ENCODE measurements at regions not wholly inside any gene's neighbourhood (a gene's known extent, or its start where the extent isn't known, plus 50 kb on each side); places are given as distances from the start of the nearest gene placed in this dataset.
A peak's percentile ranks its signal among the peaks of the same experiment; 100 is the strongest.
"Not testable (repeated sequence)": the region's sequence is repeated elsewhere in the genome, so short reads cannot be mapped to it uniquely, and the experiment has no call there.

GRCh38 chr6:16925461-16925860 lies 164.2 kb upstream of the ATXN1 start:
- no peak for DNase-seq
- in situ Hi-C loops (cut with MboI; ENCODE audit: low pct_unique_long_range_greater_than_20kb, low sequenced_read_pairs): no loop called here

- in situ Hi-C loops (cut with MboI; ENCODE audit: low pct_unique_long_range_greater_than_20kb, low sequenced_read_pairs): no loop called here
- DNase-seq: no peak
These were observed 161.0 kb upstream of the ATXN1 start for GRCh38 chr6:16922282-16922681.

GRCh38 chr6:16921399-16922110 lies 160.3 kb upstream of the ATXN1 start:
- in situ Hi-C loops (cut with MboI; ENCODE audit: low pct_unique_long_range_greater_than_20kb, low sequenced_read_pairs): no loop called here
- no peak for DNase-seq

- DNase-seq: no peak
- in situ Hi-C loops (cut with MboI; ENCODE audit: low pct_unique_long_range_greater_than_20kb, low sequenced_read_pairs): no loop called here
These were observed 157.3 kb upstream of the ATXN1 start for GRCh38 chr6:16918586-16918985.

- in situ Hi-C loops (cut with MboI; ENCODE audit: low pct_unique_long_range_greater_than_20kb, low sequenced_read_pairs): no loop called here
- DNase-seq: no peak
These were observed 152.9 kb upstream of the ATXN1 start for GRCh38 chr6:16914184-16914583.

GRCh38 chr6:16912756-16913155 lies 151.5 kb upstream of the ATXN1 start:
- in situ Hi-C loops (cut with MboI; ENCODE audit: low pct_unique_long_range_greater_than_20kb, low sequenced_read_pairs): no loop called here
- DNase-seq: no peak

- no peak for DNase-seq
- in situ Hi-C loops (cut with MboI; ENCODE audit: low pct_unique_long_range_greater_than_20kb, low sequenced_read_pairs): no loop called here
These were observed 149.8 kb upstream of the ATXN1 start for GRCh38 chr6:16911088-16911487.

GRCh38 chr6:16909658-16910360 lies 148.5 kb upstream of the ATXN1 start:
- in situ Hi-C loops (cut with MboI; ENCODE audit: low pct_unique_long_range_greater_than_20kb, low sequenced_read_pairs): no loop called here
- no peak for DNase-seq

GRCh38 chr6:16907991-16908390 lies 146.7 kb upstream of the ATXN1 start:
- in situ Hi-C loops (cut with MboI; ENCODE audit: low pct_unique_long_range_greater_than_20kb, low sequenced_read_pairs): no loop called here
- DNase-seq: no peak

GRCh38 chr6:16904957-16905356 lies 143.7 kb upstream of the ATXN1 start:
- in situ Hi-C loops (cut with MboI; ENCODE audit: low pct_unique_long_range_greater_than_20kb, low sequenced_read_pairs): no loop called here
- no peak for DNase-seq

- DNase-seq: peak; percentile 4
- in situ Hi-C loops (cut with MboI; ENCODE audit: low pct_unique_long_range_greater_than_20kb, low sequenced_read_pairs): no loop called here
These were observed 142.2 kb upstream of the ATXN1 start for GRCh38 chr6:16903470-16903869.

GRCh38 chr6:16902502-16902901 lies 141.2 kb upstream of the ATXN1 start:
- in situ Hi-C loops (cut with MboI; ENCODE audit: low pct_unique_long_range_greater_than_20kb, low sequenced_read_pairs): no loop called here
- DNase-seq: no peak

GRCh38 chr6:16901782-16902181 lies 140.5 kb upstream of the ATXN1 start:
- in situ Hi-C loops (cut with MboI; ENCODE audit: low pct_unique_long_range_greater_than_20kb, low sequenced_read_pairs): no loop called here
- no peak for DNase-seq

- in situ Hi-C loops (cut with MboI; ENCODE audit: low pct_unique_long_range_greater_than_20kb, low sequenced_read_pairs): no loop called here
- DNase-seq: no peak
These were observed 140.0 kb upstream of the ATXN1 start for GRCh38 chr6:16901306-16901705.

- in situ Hi-C loops (cut with MboI; ENCODE audit: low pct_unique_long_range_greater_than_20kb, low sequenced_read_pairs): no loop called here
- DNase-seq: no peak
These were observed 137.6 kb upstream of the ATXN1 start for GRCh38 chr6:16898640-16899396.

GRCh38 chr6:16897669-16898068 lies 136.4 kb upstream of the ATXN1 start:
- in situ Hi-C loops (cut with MboI; ENCODE audit: low pct_unique_long_range_greater_than_20kb, low sequenced_read_pairs): no loop called here
- no peak for DNase-seq

- in situ Hi-C loops (cut with MboI; ENCODE audit: low pct_unique_long_range_greater_than_20kb, low sequenced_read_pairs): no loop called here
These were observed 133.0 kb upstream of the ATXN1 start for GRCh38 chr6:16894301-16894700.

GRCh38 chr6:16891110-16891509 lies 129.8 kb upstream of the ATXN1 start:
- DNase-seq; in situ Hi-C loops (cut with MboI; ENCODE audit: low pct_unique_long_range_greater_than_20kb, low sequenced_read_pairs): not testable (repeated sequence)

More at GRCh38 chr6:16894301-16894700, 133.0 kb upstream of the ATXN1 start:
- DNase-seq: no peak

- no peak for DNase-seq
- in situ Hi-C loops (cut with MboI; ENCODE audit: low pct_unique_long_range_greater_than_20kb, low sequenced_read_pairs): no loop called here
These were observed 124.3 kb upstream of the ATXN1 start for GRCh38 chr6:16885411-16886160.
